IMR-90 (cell line): ENCODE measurements at regions not wholly inside any gene's neighbourhood (a gene's known extent, or its start where the extent isn't known, plus 50 kb on each side); places are given as distances from the start of the nearest gene placed in this dataset.

Experiments
- ATAC-seq: fragments of 200-7000 bp; cut with Tn5 transposase; 2 replicates; pipeline ENCODE4 v1.9.1; 2020; ENCODE audit warnings: low read depth, mild to moderate bottlenecking, moderate library complexity
- BruUV-seq: library from RNA; stranded (reverse); fragments of 400-500 nt; replicated peaks from 2 replicates; lab custom pipeline; 2021; lab: Mats Ljungman, UMichigan
- CTCF ChIA-PET: fragments of 300-600 bp; formaldehyde crosslinking; extraction: SDS; loops from one replicate; lab custom pipeline; 2021; ENCODE audit warnings: antibody characterized with exemption; lab: Yijun Ruan, JAX
- POLR2A ChIA-PET: fragments of 300-600 bp; sonication (Branson Sonifier 250); formaldehyde crosslinking; loops from one replicate; lab custom pipeline; 2022; ENCODE audit warnings: antibody characterized with exemption; ENCODE audit not compliant: unreplicated experiment; lab: Charles Lee
- DNase-seq: peaks from one replicate; pipeline ENCODE4 v3.0.0; 2013
- H2AFZ ChIP-seq: replicated peaks from 2 replicates; pipeline ENCODE3; 2013; ENCODE audit warnings: low read length, mild to moderate bottlenecking; ENCODE audit not compliant: poor library complexity
- H2AK5ac ChIP-seq: 2 replicates; pipeline ENCODE4 v1.6.1; 2013; ENCODE audit warnings: low read depth, low read length, inconsistent platforms
- H2AK9ac ChIP-seq: replicated peaks from 2 replicates; pipeline ENCODE3; 2013; ENCODE audit warnings: mild to moderate bottlenecking, low read depth, low read length, moderate library complexity; ENCODE audit not compliant: poor library complexity
- H2BK120ac ChIP-seq: 2 replicates; pipeline ENCODE4 v1.6.1; 2013; ENCODE audit warnings: low read depth, low read length, inconsistent platforms
- H2BK15ac ChIP-seq: 3 replicates; pipeline ENCODE4 v1.6.1; 2013; ENCODE audit warnings: low read depth, low read length, inconsistent platforms
- H2BK20ac ChIP-seq: 2 replicates; pipeline ENCODE4 v1.6.1; 2013; ENCODE audit warnings: low read depth, mild to moderate bottlenecking, inconsistent platforms, low read length, moderate library complexity
- H2BK5ac ChIP-seq: 2 replicates; pipeline ENCODE4 v1.6.1; 2013; ENCODE audit warnings: mild to moderate bottlenecking, low read depth, low read length, inconsistent platforms; ENCODE audit not compliant: poor library complexity, severe bottlenecking
- H3K14ac ChIP-seq: replicated peaks from 2 replicates; pipeline ENCODE4 v1.6.1; 2013; ENCODE audit warnings: low read depth, low read length, inconsistent platforms
- H3K18ac ChIP-seq: 2 replicates; pipeline ENCODE4 v1.6.1; 2013; ENCODE audit warnings: low read depth, low read length, control low read depth
- H3K23ac ChIP-seq: 2 replicates; pipeline ENCODE4 v1.6.1; 2013; ENCODE audit warnings: low read depth, low read length, inconsistent platforms
- H3K27ac ChIP-seq: 2 replicates; pipeline ENCODE4 v1.5.1; 2013; ENCODE audit warnings: mild to moderate bottlenecking, control low read depth, low read length; ENCODE audit not compliant: insufficient read depth
- H3K27me3 ChIP-seq: 2 replicates; pipeline ENCODE4 v1.6.1; 2013; ENCODE audit warnings: low read length; ENCODE audit not compliant: control insufficient read depth, insufficient read depth
- H3K36me3 ChIP-seq: 2 replicates; pipeline ENCODE4 v1.6.1; 2013; ENCODE audit warnings: low read length, mixed read lengths; ENCODE audit not compliant: control insufficient read depth, insufficient read depth
- H3K4ac ChIP-seq: 2 replicates; pipeline ENCODE4 v1.6.1; 2013; ENCODE audit warnings: low read depth, low read length, inconsistent platforms
- H3K4me1 ChIP-seq: 2 replicates; pipeline ENCODE4 v1.6.1; 2013; ENCODE audit warnings: low read length, mixed read lengths; ENCODE audit not compliant: control insufficient read depth, insufficient read depth
- H3K4me2 ChIP-seq: 2 replicates; pipeline ENCODE4 v1.6.1; 2013; ENCODE audit warnings: low read depth, mild to moderate bottlenecking, control low read depth, low read length, moderate library complexity
- H3K4me3 ChIP-seq: 2 replicates; pipeline ENCODE4 v1.5.1; 2013; ENCODE audit warnings: low read depth, mild to moderate bottlenecking, control low read depth, low read length, moderate library complexity; ENCODE audit not compliant: insufficient read depth
- H3K56ac ChIP-seq: 2 replicates; pipeline ENCODE4 v1.6.1; 2013; ENCODE audit warnings: low read length, inconsistent platforms; ENCODE audit not compliant: insufficient read depth; ENCODE audit errors: extremely low read depth
- H3K79me1 ChIP-seq, 2 experiments: 2 replicates each; pipeline ENCODE4 v1.6.1; 2013; ENCODE audit warnings: low read length in 2 of 2, inconsistent platforms in 1 of 2, low read depth in 1 of 2
- H3K9ac ChIP-seq: 2 replicates; pipeline ENCODE4 v1.6.1; 2013; ENCODE audit warnings: low read depth, low read length, control low read depth
- H3K9me1 ChIP-seq: 2 replicates; pipeline ENCODE4 v1.6.1; 2013; ENCODE audit warnings: low read length, inconsistent platforms; ENCODE audit not compliant: insufficient read depth
- H3K9me3 ChIP-seq: 2 replicates; pipeline ENCODE4 v1.6.1; 2013; ENCODE audit warnings: low read length; ENCODE audit not compliant: control insufficient read depth, insufficient read depth
- H4K20me1 ChIP-seq: 2 replicates; pipeline ENCODE4 v1.6.1; 2013; ENCODE audit warnings: low read length, inconsistent platforms; ENCODE audit not compliant: insufficient read depth
- H4K5ac ChIP-seq: 2 replicates; pipeline ENCODE4 v1.6.1; 2013; ENCODE audit warnings: mild to moderate bottlenecking, low read depth, low read length, control low read depth
- H4K8ac ChIP-seq, 2 experiments: 2 replicates each; pipeline ENCODE4 v1.6.1; 2013; ENCODE audit warnings: low read depth in 2 of 2, low read length in 2 of 2, control low read depth in 1 of 2, inconsistent platforms in 1 of 2
- H4K91ac ChIP-seq: 2 replicates; pipeline ENCODE4 v1.6.1; 2013; ENCODE audit warnings: low read depth, low read length, inconsistent platforms; ENCODE audit not compliant: insufficient read depth
- NFE2L2 ChIP-seq: fragments of 150-350 bp; IDR thresholded peaks from 2 replicates; pipeline ENCODE4 v1.6.1; 2016; ENCODE audit warnings: low read depth, mild to moderate bottlenecking, low read length
- WGBS, 2 experiments: methylation state at CpG; one replicate each; pipeline versions ENCODE4 v1.1.5 to v1.1.7; 2013; ENCODE audit warnings: missing lambda C conversion rate in 2 of 2; ENCODE audit not compliant: insufficient read length in 1 of 2; ENCODE audit errors: extremely low coverage in 2 of 2; 5-methylcytosine and 5-hydroxymethylcytosine counted together
- dilution Hi-C: fragments of 300-500 bp; cut with HindIII; formaldehyde crosslinking; loops from one replicate; pipeline ENCODE4 v1.14.3; 2018; ENCODE audit warnings: low sequenced_read_pairs; ENCODE audit not compliant: unreplicated experiment
- in situ Hi-C: fragments of 300-500 bp; cut with MboI; formaldehyde crosslinking; loops from 3 replicates; pipeline ENCODE4 v1.14.3; 2019; ENCODE audit warnings: low sequenced_read_pairs, inconsistent platforms, mixed read lengths
- intact Hi-C: fragments of 100-400 bp; cut with micrococcal nuclease; formaldehyde crosslinking; loops from 2 replicates; pipeline ENCODE4 v1.10.0; 2022

- in situ Hi-C loops = no loop called here
- Histone ChIP-seq H3K27ac (no peak overlapping the region), H3K9me3 (peaks cover 54% of the 10 kb centered on the region)
Observed at GRCh38 chr14:105836160-105836559, 309.8 kb downstream of the TMEM121 start.

More at GRCh38 chr14:105836160-105836559, 309.8 kb downstream of the TMEM121 start:
- Histone ChIP-seq H4K91ac (no peak overlapping the region), H4K5ac (no peak overlapping the region), H3K18ac (no peak overlapping the region), H3K56ac (no peak overlapping the region), H4K8ac (no peak overlapping the region), H2BK5ac (no peak overlapping the region), H2BK120ac (no peak overlapping the region), H3K4ac (no peak overlapping the region), H2AK9ac (peak overlapping the region; percentile 88), H2AFZ (peak overlapping the region; percentile 51), H3K4me1 (no peaks in the 10 kb centered on the region), H3K14ac (no peak overlapping the region), H2BK20ac (no peak overlapping the region), H2BK15ac (no peak overlapping the region), H3K27me3 (no peaks in the 10 kb centered on the region), H3K9ac (no peak overlapping the region), H2AK5ac (no peak overlapping the region), H4K20me1 (no peaks in the 10 kb centered on the region), H3K4me2 (no peak overlapping the region), H3K4me3 (no peak overlapping the region), H3K9me1 (no peaks in the 10 kb centered on the region), H3K79me1 (no peaks in the 10 kb centered on the region), H3K23ac (no peak overlapping the region), H3K36me3 (no peaks in the 10 kb centered on the region)
- intact Hi-C loops (no loop called here), dilution Hi-C loops (no loop called here)
- ChIA-PET CTCF (no interaction called here), POLR2A (no interaction called here)
- no TSS peak for BruUV-seq
- no peak for TF ChIP-seq NFE2L2
- 94% methylated on average over 2 of the region's 11 CpGs; no CpG with 5 or more reads in 1 of the 2 experiments for WGBS, 2 experiments
- DNase-seq (no peak), ATAC-seq (no peak)
